ENCODE measurements at regions not wholly inside any gene's neighbourhood (a gene's known extent, or its start where the extent isn't known, plus 50 kb on each side); places are given as distances from the start of the nearest gene placed in this dataset.
A peak's percentile ranks its signal among the peaks of the same experiment; 100 is the strongest.
"Not testable (repeated sequence)": the region's sequence is repeated elsewhere in the genome, so short reads cannot be mapped to it uniquely, and the experiment has no call there.

DNA sequence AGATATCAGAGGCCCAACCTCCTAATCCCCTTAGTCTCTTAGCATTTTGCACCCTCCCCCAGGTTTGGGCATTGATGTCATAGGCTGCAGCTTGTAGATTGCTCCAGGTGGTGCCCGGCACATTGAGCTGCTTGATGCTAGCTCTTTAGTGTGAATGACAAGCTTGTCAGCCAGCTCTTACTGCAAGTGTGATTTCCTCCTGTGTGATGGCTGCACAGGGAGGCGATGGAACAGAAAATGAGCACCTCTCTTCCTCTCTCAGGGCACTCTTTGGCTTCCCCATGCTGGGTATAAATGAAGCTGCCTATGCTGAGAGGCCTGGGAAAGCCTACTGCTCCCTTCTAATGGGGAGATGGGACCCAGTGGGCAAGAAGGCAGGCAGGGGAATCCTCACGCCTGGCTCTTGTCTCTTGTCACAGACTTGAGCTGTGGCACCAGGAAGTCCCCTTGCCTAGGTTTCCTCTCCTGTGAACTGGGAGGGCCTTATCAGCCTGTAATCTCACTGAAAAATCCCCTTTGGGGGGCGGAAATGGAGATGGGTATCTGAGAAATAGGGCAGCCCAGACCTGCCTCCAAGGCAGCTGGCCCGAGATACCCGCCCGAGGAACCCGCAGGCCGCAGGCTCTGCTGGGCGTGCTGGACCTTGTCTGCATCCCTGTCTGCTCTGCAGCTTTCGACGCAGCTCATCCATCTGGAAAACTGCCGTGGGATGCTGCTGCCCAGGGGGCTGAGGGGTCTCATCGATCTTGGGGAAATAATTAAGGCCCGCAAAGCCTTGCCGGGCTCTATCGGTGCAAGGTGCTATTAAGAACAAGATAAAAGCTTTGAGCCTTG, 163.5 kb upstream of the CXCR4 start:
- DNase-seq (peak; percentile 24 to 73 (median 53)), ATAC-seq (peak; percentile 91)
- ChIA-PET CTCF (interaction anchor here (0.6 to 1.3 kb wide), 7 partner anchors 8 to 158 kb away, joined by 3 read pairs; no protein-coding TSS in a partner anchor), POLR2A (interaction anchor here (0.6 to 2.0 kb wide), 7 partner anchors 42 to 212 kb away, joined by 3 to 11 read pairs (median 5); no protein-coding TSS in a partner anchor)
- no peaks in the 10 kb centered on the region for H3K27me3 ChIP-seq (ENCODE audit: control insufficient read depth in 2 of 2, insufficient read depth in 2 of 2, low read length in 2 of 2)
- Mint-ChIP-seq H3K27me3 (no peaks in the 10 kb centered on the region), H3K27ac (peak overlapping the region; percentile 86 to 98 (median 94)), H3K36me3 (peaks cover 0 to 3% (median 0%) of the 10 kb centered on the region in 5 donors), H3K4me3 (peak overlapping the region; percentile 16 to 79 (median 52)), H3K9me3 (peaks cover 0 to 3% (median 0%) of the 10 kb centered on the region in 11 donors), H3K4me1 (peaks cover 28 to 59% (median 50%) of the 10 kb centered on the region in 7 donors)
- no peaks in the 10 kb centered on the region for H3K36me3 ChIP-seq (ENCODE audit: control insufficient read depth in 2 of 3, insufficient read depth in 3 of 3, low read length in 3 of 3)
- peak overlapping the region; percentile 58 for H3K27ac ChIP-seq (ENCODE audit: low read depth, low read length)
- no peak overlapping the region for H3K4me3 ChIP-seq (ENCODE audit: low read length)
- intact Hi-C loops (cut with micrococcal nuclease), result loop anchor here (1.0 to 5.0 kb wide), 6 partner anchors 15 to 149 kb away; no protein-coding TSS in a partner anchor
- peaks cover 26 to 33% of the 10 kb centered on the region in 2 donors for H3K4me1 ChIP-seq (ENCODE audit: control insufficient read depth in 2 of 2, insufficient read depth in 2 of 2, low read length in 2 of 2)
- no peaks in the 10 kb centered on the region for H3K9me3 ChIP-seq (ENCODE audit: control insufficient read depth in 2 of 3, low read length in 3 of 3)

DNA sequence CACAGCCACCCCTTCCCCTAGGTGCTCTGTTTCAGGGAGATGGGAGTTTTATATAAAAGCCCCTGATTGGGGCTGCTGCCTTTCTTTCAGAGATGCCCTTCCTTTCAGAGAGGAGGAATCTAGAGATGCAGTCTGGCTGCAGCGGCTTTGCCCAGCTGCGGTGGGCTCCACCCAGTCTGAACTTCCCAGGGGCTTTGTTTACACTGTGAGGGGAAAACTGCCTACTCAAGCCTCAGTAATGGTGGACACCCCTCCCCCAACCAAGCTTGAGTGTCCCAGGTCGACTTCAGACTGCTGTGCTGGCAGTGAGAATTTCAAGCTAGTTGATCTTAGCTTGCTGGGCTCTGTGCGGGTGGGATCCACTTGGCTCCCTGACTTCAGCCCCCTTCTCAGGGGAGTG, 148.4 kb upstream of the CXCR4 start:
- Mint-ChIP-seq H3K36me3 (peaks cover 4 to 23% (median 11%) of the 10 kb centered on the region in 5 donors), H3K9me3 (peaks cover 0 to 42% (median 16%) of the 10 kb centered on the region in 11 donors), H3K27me3 (peaks cover 0 to 15% (median 0%) of the 10 kb centered on the region in 5 donors)
- H3K4me3 Mint-ChIP-seq; DNase-seq; POLR2A ChIA-PET; ATAC-seq; H3K9me3 ChIP-seq (ENCODE audit: control insufficient read depth in 2 of 3, low read length in 3 of 3); H3K4me1 Mint-ChIP-seq; H3K36me3 ChIP-seq (ENCODE audit: control insufficient read depth in 2 of 3, insufficient read depth in 3 of 3, low read length in 3 of 3); CTCF ChIA-PET; H3K27me3 ChIP-seq (ENCODE audit: control insufficient read depth in 2 of 2, insufficient read depth in 2 of 2, low read length in 2 of 2); H3K27ac Mint-ChIP-seq; intact Hi-C loops (cut with micrococcal nuclease); H3K4me1 ChIP-seq (ENCODE audit: control insufficient read depth in 2 of 2, insufficient read depth in 2 of 2, low read length in 2 of 2); H3K27ac ChIP-seq (ENCODE audit: low read depth, low read length); H3K4me3 ChIP-seq (ENCODE audit: low read length): not testable (repeated sequence)

DNA sequence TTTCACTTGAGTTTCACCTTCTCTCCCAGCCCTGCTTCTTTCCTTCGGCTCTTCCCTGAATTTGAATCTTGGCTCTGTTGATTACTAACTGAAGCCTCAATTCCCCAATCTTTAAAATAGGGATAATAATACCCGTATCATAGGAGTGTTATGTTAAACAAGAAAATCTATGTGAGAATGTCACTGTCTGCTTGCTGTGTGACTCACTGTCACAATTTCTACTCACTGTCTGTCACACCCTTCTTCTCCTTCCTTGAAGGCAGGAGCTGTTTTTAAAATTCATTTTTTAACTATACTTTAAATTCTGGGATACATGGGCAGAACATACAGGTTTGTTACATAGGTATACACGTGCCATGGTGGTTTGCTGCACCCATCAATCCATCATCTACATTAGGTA, 141.6 kb upstream of the CXCR4 start:
- H3K27me3 Mint-ChIP-seq, result peaks cover 0 to 5% (median 0%) of the 10 kb centered on the region in 5 donors
- H3K4me3 Mint-ChIP-seq, result no peak overlapping the region
- no peak for ATAC-seq
- peak overlapping the region in 5 of 9 donors; percentile 5 to 78 (median 56) for H3K27ac Mint-ChIP-seq
- Histone ChIP-seq H3K9me3 (ENCODE audit: control insufficient read depth in 2 of 3, low read length in 3 of 3) (no peaks in the 10 kb centered on the region), H3K27ac (ENCODE audit: low read depth, low read length) (no peak overlapping the region), H3K4me1 (ENCODE audit: control insufficient read depth in 2 of 2, insufficient read depth in 2 of 2, low read length in 2 of 2) (no peaks in the 10 kb centered on the region), H3K27me3 (ENCODE audit: control insufficient read depth in 2 of 2, insufficient read depth in 2 of 2, low read length in 2 of 2) (no peaks in the 10 kb centered on the region), H3K4me3 (ENCODE audit: low read length) (no peak overlapping the region), H3K36me3 (ENCODE audit: control insufficient read depth in 2 of 3, insufficient read depth in 3 of 3, low read length in 3 of 3) (no peaks in the 10 kb centered on the region)
- peaks cover 0 to 15% (median 9%) of the 10 kb centered on the region in 5 donors for H3K36me3 Mint-ChIP-seq
- H3K4me1 Mint-ChIP-seq, result peaks cover 0 to 29% (median 22%) of the 10 kb centered on the region in 7 donors
- peaks cover 0 to 15% (median 6%) of the 10 kb centered on the region in 11 donors for H3K9me3 Mint-ChIP-seq
- DNase-seq, result no peak
- intact Hi-C loops (cut with micrococcal nuclease), result no loop called here
- POLR2A ChIA-PET, result interaction anchor here (0.6 kb wide), 1 partner anchor 13 kb away, joined by 9 read pairs; no protein-coding TSS in a partner anchor
- CTCF ChIA-PET, result no interaction called here

DNA sequence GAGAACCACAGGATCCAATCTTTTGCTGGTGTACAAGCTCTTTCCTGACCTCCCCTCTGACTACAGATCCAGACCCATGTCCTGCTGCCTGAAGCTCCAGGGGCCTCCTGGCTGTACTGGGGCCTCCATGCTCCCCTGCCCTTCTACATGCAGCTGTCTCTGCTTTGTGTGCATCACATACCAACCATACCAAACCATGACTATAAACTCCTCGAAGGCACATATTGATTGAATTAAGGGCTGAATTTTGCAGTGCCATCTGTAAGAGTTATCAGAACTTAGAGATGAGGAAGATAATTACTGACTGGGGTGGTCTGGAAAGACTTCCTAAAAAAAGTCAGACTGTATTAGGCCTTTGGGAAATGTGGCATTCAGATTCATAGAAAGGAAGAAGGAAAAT, 139.9 kb upstream of the CXCR4 start:
- intact Hi-C loops (cut with micrococcal nuclease), result loop anchor here in 1 of 2 donors (2.0 kb wide), 1 partner anchor 341 kb away; no protein-coding TSS in a partner anchor
- DNase-seq (no peak), ATAC-seq (no peak)
- Histone ChIP-seq H3K4me3 (ENCODE audit: low read length) (no peak overlapping the region), H3K9me3 (ENCODE audit: control insufficient read depth in 2 of 3, low read length in 3 of 3) (no peaks in the 10 kb centered on the region), H3K27ac (ENCODE audit: low read depth, low read length) (no peak overlapping the region), H3K4me1 (ENCODE audit: control insufficient read depth in 2 of 2, insufficient read depth in 2 of 2, low read length in 2 of 2) (no peaks in the 10 kb centered on the region), H3K27me3 (ENCODE audit: control insufficient read depth in 2 of 2, insufficient read depth in 2 of 2, low read length in 2 of 2) (no peaks in the 10 kb centered on the region), H3K36me3 (ENCODE audit: control insufficient read depth in 2 of 3, insufficient read depth in 3 of 3, low read length in 3 of 3) (no peaks in the 10 kb centered on the region)
- Mint-ChIP-seq H3K27ac (peak overlapping the region in 3 of 9 donors; percentile 4 to 39 (median 36)), H3K4me1 (peaks cover 0 to 35% (median 24%) of the 10 kb centered on the region in 7 donors), H3K27me3 (no peaks in the 10 kb centered on the region), H3K36me3 (peaks cover 0 to 9% (median 0%) of the 10 kb centered on the region in 5 donors), H3K4me3 (no peak overlapping the region), H3K9me3 (peaks cover 0 to 5% (median 0%) of the 10 kb centered on the region in 11 donors)
- ChIA-PET POLR2A (no interaction called here), CTCF (no interaction called here)

DNA sequence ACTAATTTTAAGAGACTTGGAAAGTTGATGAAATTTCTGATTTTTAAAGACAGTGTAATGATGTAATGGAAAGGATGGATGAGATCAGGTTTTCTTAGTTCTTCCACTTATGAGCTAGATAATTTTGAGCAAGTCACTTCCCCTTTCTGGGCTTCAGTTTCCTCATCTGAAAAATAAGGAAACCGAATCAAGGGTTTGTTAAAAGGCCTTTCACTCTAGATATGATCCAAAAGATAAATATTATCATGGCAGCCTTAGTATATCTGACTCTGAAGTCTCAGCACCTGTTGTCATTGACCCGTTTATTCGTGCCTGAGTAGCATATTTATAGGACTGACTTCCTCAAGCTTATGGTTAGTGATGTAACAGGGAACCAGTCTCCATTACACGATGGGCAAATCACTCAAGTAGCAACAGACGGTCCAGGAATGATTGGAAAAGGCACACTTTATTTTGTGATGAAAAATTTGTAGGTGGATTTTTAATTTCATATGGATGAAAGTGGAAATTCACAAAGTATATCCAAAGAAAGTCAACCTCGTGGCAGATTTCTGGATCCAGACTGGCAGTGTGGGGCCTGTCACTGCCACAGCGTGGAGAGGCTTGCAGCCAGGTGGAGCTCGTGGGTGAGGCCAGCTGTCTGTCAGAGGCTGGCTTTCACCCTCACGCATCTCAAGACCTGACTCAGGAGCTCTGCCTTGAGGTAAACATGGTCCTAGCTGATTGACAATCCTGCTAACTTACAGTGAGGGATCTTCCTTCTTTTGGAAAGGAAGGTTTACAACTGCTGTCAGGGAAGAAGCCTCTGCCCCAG, 137.9 kb upstream of the CXCR4 start:
- Histone ChIP-seq H3K36me3 (ENCODE audit: control insufficient read depth in 2 of 3, insufficient read depth in 3 of 3, low read length in 3 of 3) (no peaks in the 10 kb centered on the region), H3K4me3 (ENCODE audit: low read length) (no peak overlapping the region), H3K27me3 (ENCODE audit: control insufficient read depth in 2 of 2, insufficient read depth in 2 of 2, low read length in 2 of 2) (no peaks in the 10 kb centered on the region), H3K4me1 (ENCODE audit: control insufficient read depth in 2 of 2, insufficient read depth in 2 of 2, low read length in 2 of 2) (no peaks in the 10 kb centered on the region), H3K9me3 (ENCODE audit: control insufficient read depth in 2 of 3, low read length in 3 of 3) (no peaks in the 10 kb centered on the region), H3K27ac (ENCODE audit: low read depth, low read length) (no peak overlapping the region)
- H3K36me3 Mint-ChIP-seq, result no peaks in the 10 kb centered on the region
- intact Hi-C loops (cut with micrococcal nuclease), result loop anchor here in 1 of 2 donors (1.0 to 2.0 kb wide), 4 partner anchors 120 to 339 kb away; no protein-coding TSS in a partner anchor
- CTCF ChIA-PET, result interaction anchor here (0.6 to 1.2 kb wide), 12 partner anchors 8 to 341 kb away, joined by 3 to 6 read pairs (median 4); no protein-coding TSS in a partner anchor
- peak overlapping the region in 8 of 9 donors; percentile 2 to 87 (median 40) for H3K27ac Mint-ChIP-seq
- POLR2A ChIA-PET, result interaction anchor here (0.6 to 1.7 kb wide), 9 partner anchors 10 to 139 kb away, joined by 3 to 6 read pairs (median 4); no protein-coding TSS in a partner anchor
- H3K4me1 Mint-ChIP-seq, result peaks cover 7 to 42% (median 27%) of the 10 kb centered on the region in 7 donors
- H3K9me3 Mint-ChIP-seq, result peaks cover 0 to 3% (median 0%) of the 10 kb centered on the region in 11 donors
- DNase-seq, result peak in 7 of 9 donors; percentile 16 to 58 (median 35)
- no peak overlapping the region for H3K4me3 Mint-ChIP-seq
- H3K27me3 Mint-ChIP-seq, result no peaks in the 10 kb centered on the region
- peak; percentile 68 for ATAC-seq

DNA sequence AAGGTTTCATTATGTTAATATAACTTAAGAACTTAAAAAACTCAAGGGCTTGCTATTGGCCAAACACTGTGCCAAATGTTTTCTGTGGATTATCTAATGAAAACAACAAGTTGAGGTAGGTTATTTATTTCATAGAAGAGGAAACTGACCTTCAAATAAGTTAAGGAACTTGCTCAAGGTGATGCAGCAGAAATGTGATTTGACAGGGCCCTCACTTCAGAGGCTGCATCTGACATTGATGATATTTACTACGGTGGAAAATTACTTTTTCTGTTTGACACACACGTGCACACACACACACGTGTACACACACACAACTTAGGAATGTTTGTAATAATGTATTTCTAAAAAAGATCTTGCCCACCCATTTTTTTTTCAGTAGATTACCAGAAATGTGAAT, 137.2 kb upstream of the CXCR4 start:
- no peaks in the 10 kb centered on the region for H3K36me3 Mint-ChIP-seq
- intact Hi-C loops (cut with micrococcal nuclease), result no loop called here
- H3K4me1 Mint-ChIP-seq, result peaks cover 9 to 43% (median 27%) of the 10 kb centered on the region in 7 donors
- H3K9me3 Mint-ChIP-seq, result peaks cover 0 to 3% (median 0%) of the 10 kb centered on the region in 11 donors
- Histone ChIP-seq H3K36me3 (ENCODE audit: control insufficient read depth in 2 of 3, insufficient read depth in 3 of 3, low read length in 3 of 3) (no peaks in the 10 kb centered on the region), H3K27ac (ENCODE audit: low read depth, low read length) (no peak overlapping the region), H3K27me3 (ENCODE audit: control insufficient read depth in 2 of 2, insufficient read depth in 2 of 2, low read length in 2 of 2) (no peaks in the 10 kb centered on the region), H3K4me1 (ENCODE audit: control insufficient read depth in 2 of 2, insufficient read depth in 2 of 2, low read length in 2 of 2) (no peaks in the 10 kb centered on the region), H3K9me3 (ENCODE audit: control insufficient read depth in 2 of 3, low read length in 3 of 3) (no peaks in the 10 kb centered on the region), H3K4me3 (ENCODE audit: low read length) (no peak overlapping the region)
- DNase-seq (no peak), ATAC-seq (no peak)
- POLR2A ChIA-PET, result interaction anchor here (1.4 to 1.7 kb wide), 2 partner anchors 13 to 14 kb away, joined by 4 to 5 read pairs; no protein-coding TSS in a partner anchor
- CTCF ChIA-PET, result interaction anchor here (0.8 to 1.9 kb wide), 4 partner anchors 16 to 336 kb away, joined by 3 to 5 read pairs (median 4); no protein-coding TSS in a partner anchor
- peaks cover 0 to 3% (median 0%) of the 10 kb centered on the region in 5 donors for H3K27me3 Mint-ChIP-seq
- H3K4me3 Mint-ChIP-seq, result no peak overlapping the region
- peak overlapping the region in 5 of 9 donors; percentile 22 to 62 (median 35) for H3K27ac Mint-ChIP-seq

Data from naive thymus-derived CD4-positive, alpha-beta T cell (primary cell).